ENCODE measurements at regions not wholly inside any gene's neighbourhood (a gene's known extent, or its start where the extent isn't known, plus 50 kb on each side); places are given as distances from the start of the nearest gene placed in this dataset.

GRCh38 chr2:239648607-239649006, 247.8 kb upstream of the HDAC4 start:
- TF ChIP-seq CTCF (IDR thresholded peaks at IDR 0.05) (no peak), POLR2A (IDR thresholded peaks at IDR 0.05) (no peak)
